ENCODE measurements at regions not wholly inside any gene's neighbourhood (a gene's known extent, or its start where the extent isn't known, plus 50 kb on each side); places are given as distances from the start of the nearest gene placed in this dataset.

DNA sequence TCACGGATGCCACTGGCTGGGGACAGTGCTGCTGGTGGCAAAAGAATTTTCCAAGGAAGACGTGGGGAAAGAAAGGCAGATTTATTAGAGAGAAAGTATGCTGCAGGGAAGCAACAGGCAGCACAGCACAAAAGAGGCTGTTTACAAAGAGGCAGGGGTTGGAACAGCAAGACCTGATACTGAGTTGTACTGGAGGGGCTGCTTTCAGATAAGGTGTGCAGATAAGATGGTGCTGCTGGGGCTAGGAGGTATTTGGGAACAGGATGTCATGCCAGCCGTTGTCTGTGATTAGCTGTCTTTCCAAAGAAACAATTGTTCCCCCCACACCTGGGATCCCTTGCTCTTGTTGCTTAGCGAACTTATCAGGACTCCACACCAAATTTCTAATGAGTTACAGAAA, 2023.3 kb upstream of the PCDH20 start:
- no peaks in the 10 kb centered on the region for H3K27me3 ChIP-seq (replicated peaks in 1 of 2; ENCODE audit: control insufficient read depth in 2 of 2, insufficient read depth in 2 of 2, low read length in 1 of 2)
- H3K4me1 ChIP-seq (ENCODE audit: control insufficient read depth, insufficient read depth, low read length): no peaks in the 10 kb centered on the region
- no peaks in the 10 kb centered on the region for H3K9me3 ChIP-seq (replicated peaks; ENCODE audit: control insufficient read depth, insufficient read depth, low read length)
- H3K9ac ChIP-seq (ENCODE audit: control insufficient read depth, insufficient read depth, low read length): no peak overlapping the region
- no peak overlapping the region for H3K27ac ChIP-seq (ENCODE audit: control insufficient read depth, insufficient read depth)
- DNase-seq (ENCODE audit: low read depth, low spot score) (no peak), FAIRE-seq (no peak), ATAC-seq (no peak)
- no peak overlapping the region for H3K4me2 ChIP-seq (ENCODE audit: control insufficient read depth, insufficient read depth)
- H2AFZ ChIP-seq (ENCODE audit: control insufficient read depth, low read depth, low read length): no peak overlapping the region
- intact Hi-C loops (cut with micrococcal nuclease; ENCODE audit: unreplicated experiment): no loop called here
- H3K79me2 ChIP-seq (ENCODE audit: control insufficient read depth, insufficient read depth, low read length): no peaks in the 10 kb centered on the region
- no peaks in the 10 kb centered on the region for H3K36me3 ChIP-seq (ENCODE audit: control insufficient read depth in 2 of 2, insufficient read depth in 2 of 2, low read length in 1 of 2)
- RAD21 ChIA-PET (ENCODE audit: unreplicated experiment): no interaction called here
- CTCF ChIA-PET: no interaction called here
- TF ChIP-seq E2F4 (IDR thresholded peaks at IDR 0.05; ENCODE audit: low read depth, low read length) (no peak), CBX3 (IDR thresholded peaks at IDR 0.05; ENCODE audit: borderline replicate concordance, low read depth) (no peak), BHLHE40 (IDR thresholded peaks at IDR 0.05; ENCODE audit: borderline replicate concordance in 1 of 2, low read depth in 2 of 2, low read length in 1 of 2) (no peak), NFIC (IDR thresholded peaks at IDR 0.05; ENCODE audit: low read depth, low read length) (no peak), NR2C1 (IDR thresholded peaks at IDR 0.05) (no peak)
- SMC1A ChIA-PET (ENCODE audit: uncharacterized antibody, unreplicated experiment): no interaction called here
- no peaks in the 10 kb centered on the region for H4K20me1 ChIP-seq (ENCODE audit: control insufficient read depth, insufficient read depth)
- no TSS peak for BruUV-seq (replicated peaks)
- in situ Hi-C loops (cut with MboI): no loop called here
- POLR2A ChIA-PET: no interaction called here
- 0% methylated on average over 4 of the region's 4 CpGs for WGBS (ENCODE audit: insufficient coverage, insufficient replicate concordance, low lambda C conversion rate, missing lambda C conversion rate)
- H3K4me3 ChIP-seq: no peak overlapping the region

- ATAC-seq: no peak
- CTCF ChIA-PET: no interaction called here
- intact Hi-C loops (cut with micrococcal nuclease; ENCODE audit: unreplicated experiment): no loop called here
- TF ChIP-seq BCL3 (IDR thresholded peaks at IDR 0.05; ENCODE audit: borderline replicate concordance, insufficient read depth, low read depth, low read length, poor library complexity, severe bottlenecking) (no peak), MAX (IDR thresholded peaks at IDR 0.05; ENCODE audit: low read depth, low read length) (no peak), CBX5 (IDR thresholded peaks at IDR 0.05; ENCODE audit: low read depth) (no peak), YY1 (IDR thresholded peaks at IDR 0.05; ENCODE audit: low read depth, low read length) (no peak), SREBF1 (IDR thresholded peaks at IDR 0.05; ENCODE audit: low read length) (no peak), ZNF217 (IDR thresholded peaks at IDR 0.05) (no peak), TCF7 (IDR thresholded peaks at IDR 0.05; ENCODE audit: borderline replicate concordance) (no peak), FOS (IDR thresholded peaks at IDR 0.05; ENCODE audit: borderline replicate concordance, extremely low read depth, insufficient read length) (no peak), NR2C1 (IDR thresholded peaks at IDR 0.05) (no peak), ZZZ3 (IDR thresholded peaks at IDR 0.05; ENCODE audit: control insufficient read depth, insufficient read length, low read depth) (no peak), IKZF1 (conservative IDR thresholded peaks at IDR 0.05) (no peak), PAX5 (IDR thresholded peaks at IDR 0.05; ENCODE audit: borderline replicate concordance, low read depth, low read length) (no peak), ASH2L (IDR thresholded peaks at IDR 0.05; ENCODE audit: borderline replicate concordance, low read depth) (no peak), RB1 (IDR thresholded peaks at IDR 0.05; ENCODE audit: borderline replicate concordance) (no peak), JUNB (IDR thresholded peaks at IDR 0.05) (no peak)
Measured at GRCh38 chr13:63436325-63436668, 2020.6 kb upstream of the PCDH20 start.

More at GRCh38 chr13:63436325-63436668, 2020.6 kb upstream of the PCDH20 start:
- Histone ChIP-seq H3K9me3 (replicated peaks; ENCODE audit: control insufficient read depth, insufficient read depth, low read length) (no peaks in the 10 kb centered on the region), H3K79me2 (ENCODE audit: control insufficient read depth, insufficient read depth, low read length) (no peaks in the 10 kb centered on the region), H2AFZ (ENCODE audit: control insufficient read depth, low read depth, low read length) (no peak overlapping the region), H3K27ac (ENCODE audit: control insufficient read depth, insufficient read depth) (no peak overlapping the region), H3K4me2 (ENCODE audit: control insufficient read depth, insufficient read depth) (no peak overlapping the region), H3K36me3 (ENCODE audit: control insufficient read depth in 2 of 2, insufficient read depth in 2 of 2, low read length in 1 of 2) (no peaks in the 10 kb centered on the region), H3K9ac (ENCODE audit: control insufficient read depth, insufficient read depth, low read length) (no peak overlapping the region), H3K27me3 (replicated peaks in 1 of 2; ENCODE audit: control insufficient read depth in 2 of 2, insufficient read depth in 2 of 2, low read length in 1 of 2) (no peaks in the 10 kb centered on the region), H3K4me3 (no peak overlapping the region), H4K20me1 (ENCODE audit: control insufficient read depth, insufficient read depth) (no peaks in the 10 kb centered on the region), H3K4me1 (ENCODE audit: control insufficient read depth, insufficient read depth, low read length) (no peaks in the 10 kb centered on the region)
- POLR2A ChIA-PET: no interaction called here
- 0% methylated on average over 2 of the region's 2 CpGs for whole genome bisulfite sequencing (ENCODE audit: insufficient coverage, insufficient replicate concordance, low lambda C conversion rate, missing lambda C conversion rate)
- no TSS peak for BruUV-seq (replicated peaks)
- in situ Hi-C loops (cut with MboI): no loop called here
- DNase-seq (ENCODE audit: low read depth, low spot score): no peak
- RAD21 ChIA-PET (ENCODE audit: unreplicated experiment): no interaction called here
- SMC1A ChIA-PET (ENCODE audit: uncharacterized antibody, unreplicated experiment): interaction anchor here (1.2 kb wide), 1 partner anchor 13 kb away, joined by 4 read pairs; no protein-coding TSS in a partner anchor
- FAIRE-seq: no peak
